AG09309 (cell line): ENCODE measurements at regions not wholly inside any gene's neighbourhood (a gene's known extent, or its start where the extent isn't known, plus 50 kb on each side); places are given as distances from the start of the nearest gene placed in this dataset.
"Not testable (repeated sequence)": the region's sequence is repeated elsewhere in the genome, so short reads cannot be mapped to it uniquely, and the experiment has no call there.

Experiments
- DNase-seq: peaks from one replicate; pipeline ENCODE4 v3.0.0-alpha.2; 2010; ENCODE audit warnings: low read depth
- H3K4me3 ChIP-seq: 2 replicates; pipeline ENCODE4 v1.5.1; 2011; ENCODE audit warnings: mild to moderate bottlenecking, low read depth, low read length, moderate library complexity; ENCODE audit not compliant: control insufficient read depth
- CTCF ChIP-seq: IDR thresholded peaks from 2 replicates; pipeline ENCODE4 v1.5.1; 2011; ENCODE audit warnings: mild to moderate bottlenecking, low read depth, low read length, inconsistent platforms; ENCODE audit not compliant: insufficient read depth, control insufficient read depth; ENCODE audit errors: missing control alignments

DNA sequence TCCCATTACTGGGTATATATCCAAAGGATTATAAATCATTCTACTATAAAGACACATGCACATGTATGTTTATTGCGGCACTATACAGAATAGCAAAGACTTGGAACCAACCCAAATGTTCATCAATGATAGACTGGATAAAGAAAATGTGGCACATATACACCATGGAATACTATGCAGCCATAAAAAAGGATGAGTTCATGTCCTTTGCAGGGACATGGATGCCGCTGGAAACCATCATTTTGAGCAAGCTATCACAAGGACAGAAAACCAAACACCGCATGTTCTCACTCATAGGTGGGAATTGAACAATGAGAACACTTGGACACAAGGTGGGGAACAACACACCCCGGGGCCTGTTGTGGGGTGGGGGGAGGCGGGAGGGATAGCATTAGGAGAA, 57.0 kb upstream of the NEUROD1 start:
- H3K4me3 ChIP-seq, DNase-seq: not testable (repeated sequence)

DNA sequence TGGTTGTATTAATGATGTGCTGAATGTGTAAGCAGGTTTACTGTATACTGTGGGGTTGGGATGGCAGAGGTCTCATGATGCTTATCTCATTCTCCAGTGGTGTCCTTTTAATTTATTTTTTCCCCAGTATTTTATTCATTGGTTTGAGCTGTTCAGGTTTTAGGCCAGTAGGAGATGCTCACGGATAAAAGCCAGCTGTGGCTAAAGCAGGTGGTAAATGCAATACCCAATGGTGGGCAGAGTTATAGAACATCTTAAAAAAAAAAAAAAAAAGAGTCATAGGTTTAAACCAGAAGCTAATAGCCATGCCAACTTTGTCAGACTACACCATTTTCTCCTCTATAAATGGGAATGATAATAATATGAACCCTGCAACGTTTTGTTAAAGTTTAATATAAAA, 57.8 kb upstream of the NEUROD1 start:
- no peak for DNase-seq
- TF ChIP-seq CTCF = peak; percentile 30
- no peak overlapping the region for H3K4me3 ChIP-seq

GRCh38 chr2:181738563-181738962, 58.2 kb upstream of the NEUROD1 start:
- DNase-seq = no peak
- no peak overlapping the region for H3K4me3 ChIP-seq
- no peak for TF ChIP-seq CTCF

- H3K4me3 ChIP-seq = no peak overlapping the region
- TF ChIP-seq CTCF = no peak
- peak; percentile 27 for DNase-seq
Measured at GRCh38 chr2:181741756-181742155, 61.4 kb upstream of the NEUROD1 start.

- H3K4me3 ChIP-seq = no peak overlapping the region
- DNase-seq = no peak
- no peak for TF ChIP-seq CTCF
Measured at GRCh38 chr2:181742361-181742760, 62.0 kb upstream of the NEUROD1 start.

DNA sequence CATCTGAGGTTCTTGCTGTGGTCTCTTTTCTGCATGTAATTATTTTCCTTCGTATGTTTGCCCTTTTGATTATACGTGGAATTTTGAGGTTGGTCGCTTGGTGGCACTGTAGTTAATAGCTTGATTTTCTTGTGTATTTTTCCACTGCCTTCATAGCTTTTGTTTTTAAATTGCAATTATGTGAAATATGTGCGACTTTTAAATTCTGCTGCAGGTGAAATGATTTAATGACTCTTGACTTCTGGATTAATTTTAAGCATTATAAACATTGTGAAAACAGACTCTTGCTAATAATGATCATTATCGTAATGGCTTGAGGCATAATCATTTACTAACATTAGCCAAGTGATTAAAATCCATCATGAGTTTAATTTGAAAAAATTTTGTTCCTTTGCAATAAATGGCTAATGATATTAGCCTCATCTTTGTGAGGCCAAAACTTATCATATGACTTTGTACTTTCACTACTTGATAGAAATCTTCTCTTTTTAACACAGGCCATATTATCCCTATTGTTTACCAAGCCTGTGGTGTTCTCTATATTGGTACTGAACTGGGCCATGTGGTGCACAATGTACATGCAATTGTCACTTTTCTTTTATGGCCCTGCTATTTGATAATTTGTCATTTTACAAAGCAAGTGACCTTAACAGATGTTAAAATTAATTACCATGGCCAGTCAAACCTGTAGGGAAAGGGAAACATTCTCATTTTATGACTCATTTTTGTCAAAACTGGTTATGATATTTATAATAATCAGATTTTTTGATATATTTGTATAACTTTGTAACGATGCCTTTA, 62.8 kb upstream of the NEUROD1 start:
- DNase-seq = peak; percentile 25

DNA sequence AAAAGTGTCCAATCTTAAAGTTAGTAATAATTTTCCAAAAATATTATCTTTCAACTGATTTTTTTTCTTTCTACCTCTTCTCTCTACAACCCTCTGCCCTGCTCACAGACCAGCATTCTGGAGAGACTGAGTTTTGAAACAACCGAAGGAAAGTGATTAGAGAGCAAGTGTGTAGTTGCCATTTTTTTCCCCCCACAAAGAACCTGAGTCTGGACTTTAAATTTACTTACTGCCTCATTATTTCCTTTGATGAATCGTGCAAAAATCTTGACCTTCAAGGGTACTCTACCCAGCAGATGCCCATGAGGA, 63.4 kb upstream of the NEUROD1 start:
- no peak for DNase-seq
- TF ChIP-seq CTCF = no peak
- H3K4me3 ChIP-seq = no peak overlapping the region

More for the DNA sequence above, 62.8 kb upstream of the NEUROD1 start:
- no peak overlapping the region for H3K4me3 ChIP-seq
- peak; percentile 57 for TF ChIP-seq CTCF
